Retinal pigment epithelial cell (primary cell): ENCODE measurements at regions not wholly inside any gene's neighbourhood (a gene's known extent, or its start where the extent isn't known, plus 50 kb on each side); places are given as distances from the start of the nearest gene placed in this dataset.

ENCODE experiments used
- DNase-seq: peaks from one replicate; pipeline ENCODE4 v3.0.0-alpha.2; 2010; ENCODE audit warnings: low read depth
- H3K4me3 ChIP-seq: 2 replicates; pipeline ENCODE4 v1.5.1; 2011; ENCODE audit warnings: mild to moderate bottlenecking, low read length, control low read depth, moderate library complexity
- TF ChIP-seq, protein P1 (sequence below): conservative IDR thresholded peaks from 2 replicates; pipeline ENCODE4 v1.5.1; 2011; ENCODE audit warnings: low read depth, low read length, control low read depth, inconsistent platforms

DNA sequence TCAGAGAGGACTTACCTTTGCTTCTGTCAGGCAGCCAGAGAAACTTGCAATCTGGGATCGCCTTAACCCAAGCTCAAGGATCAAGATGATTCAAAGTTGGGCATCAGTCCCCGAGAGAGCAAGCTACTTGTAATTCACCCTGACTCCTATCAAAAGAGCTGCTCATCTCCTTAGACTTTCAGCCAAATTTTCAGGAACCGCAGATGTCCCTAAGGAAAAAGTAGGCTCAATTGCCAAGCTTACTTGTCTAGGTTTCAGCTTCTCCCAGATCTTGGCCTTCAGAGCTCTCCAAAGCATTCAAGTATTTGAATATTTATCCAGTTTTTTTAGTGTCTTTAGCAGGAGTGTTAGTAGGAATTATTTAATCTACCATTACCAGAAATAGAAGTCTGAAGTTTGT is 434.1 kb upstream of the MMS22L start:
- DNase-seq: no peak
- no peak overlapping the region for H3K4me3 ChIP-seq
- TF ChIP-seq, protein P1, sequence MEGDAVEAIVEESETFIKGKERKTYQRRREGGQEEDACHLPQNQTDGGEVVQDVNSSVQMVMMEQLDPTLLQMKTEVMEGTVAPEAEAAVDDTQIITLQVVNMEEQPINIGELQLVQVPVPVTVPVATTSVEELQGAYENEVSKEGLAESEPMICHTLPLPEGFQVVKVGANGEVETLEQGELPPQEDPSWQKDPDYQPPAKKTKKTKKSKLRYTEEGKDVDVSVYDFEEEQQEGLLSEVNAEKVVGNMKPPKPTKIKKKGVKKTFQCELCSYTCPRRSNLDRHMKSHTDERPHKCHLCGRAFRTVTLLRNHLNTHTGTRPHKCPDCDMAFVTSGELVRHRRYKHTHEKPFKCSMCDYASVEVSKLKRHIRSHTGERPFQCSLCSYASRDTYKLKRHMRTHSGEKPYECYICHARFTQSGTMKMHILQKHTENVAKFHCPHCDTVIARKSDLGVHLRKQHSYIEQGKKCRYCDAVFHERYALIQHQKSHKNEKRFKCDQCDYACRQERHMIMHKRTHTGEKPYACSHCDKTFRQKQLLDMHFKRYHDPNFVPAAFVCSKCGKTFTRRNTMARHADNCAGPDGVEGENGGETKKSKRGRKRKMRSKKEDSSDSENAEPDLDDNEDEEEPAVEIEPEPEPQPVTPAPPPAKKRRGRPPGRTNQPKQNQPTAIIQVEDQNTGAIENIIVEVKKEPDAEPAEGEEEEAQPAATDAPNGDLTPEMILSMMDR: no peak

DNA sequence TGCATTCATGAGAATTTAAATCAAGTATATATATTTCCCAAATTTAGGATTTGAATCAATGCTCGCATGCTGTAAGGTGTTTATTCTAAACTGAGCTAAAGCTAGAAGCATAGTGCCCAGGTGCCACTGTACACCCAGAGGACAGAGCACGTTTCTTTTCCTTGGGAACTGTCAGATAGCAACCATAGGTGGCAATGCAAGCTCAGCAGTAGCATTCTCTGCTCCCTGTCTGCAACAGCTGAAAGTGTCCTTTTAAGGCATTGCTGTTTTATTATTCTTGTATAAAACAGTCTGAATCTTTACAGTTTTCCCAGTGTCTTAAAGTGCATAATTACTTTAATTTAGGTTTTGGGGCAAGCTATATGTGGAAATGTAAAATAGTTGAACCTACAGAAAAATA is 443.4 kb upstream of the MMS22L start:
- no peak overlapping the region for H3K4me3 ChIP-seq
- TF ChIP-seq, protein P1: no peak
- no peak for DNase-seq

DNA sequence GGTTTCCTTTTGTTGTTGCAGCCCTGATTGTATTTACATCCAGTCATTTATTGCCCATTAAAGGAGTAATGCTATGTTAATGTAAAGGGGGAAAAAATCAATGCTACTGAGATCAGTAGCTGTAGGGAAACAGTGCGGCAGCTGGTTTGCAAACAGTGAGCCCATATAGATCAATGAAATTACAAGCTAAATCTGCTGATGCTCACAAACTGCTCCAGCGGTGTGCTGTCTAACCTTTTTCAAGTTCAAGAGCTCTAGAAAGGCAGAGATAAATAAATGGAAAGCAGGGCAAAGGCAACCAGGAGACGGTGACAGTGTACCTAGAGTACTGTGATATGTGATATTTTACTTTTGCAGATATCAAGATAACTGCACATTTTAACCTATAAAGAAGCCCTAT is 449.0 kb upstream of the MMS22L start:
- no peak overlapping the region for H3K4me3 ChIP-seq
- DNase-seq: no peak
- TF ChIP-seq, protein P1: no peak

DNA sequence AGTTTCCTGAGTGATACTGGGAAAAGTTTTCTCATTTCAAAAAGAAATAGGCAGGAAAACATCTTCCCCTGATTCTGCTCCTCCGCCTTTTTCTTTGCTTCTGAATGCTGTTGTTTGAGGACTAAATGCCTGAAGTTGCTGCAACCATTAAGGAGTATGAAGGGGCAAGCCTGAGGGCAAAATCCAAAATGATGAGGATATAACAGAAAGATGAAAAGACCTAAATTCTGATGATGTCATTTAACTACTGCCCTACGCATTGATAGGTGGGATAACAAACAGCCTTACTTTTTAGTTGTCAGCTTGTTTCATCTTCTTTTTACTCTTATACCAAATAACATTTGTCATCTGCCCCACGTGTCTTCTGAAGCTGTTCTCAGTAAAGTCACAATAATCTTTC is 474.6 kb upstream of the MMS22L start:
- no peak for DNase-seq
- TF ChIP-seq, protein P1: no peak
- H3K4me3 ChIP-seq: no peak overlapping the region

DNA sequence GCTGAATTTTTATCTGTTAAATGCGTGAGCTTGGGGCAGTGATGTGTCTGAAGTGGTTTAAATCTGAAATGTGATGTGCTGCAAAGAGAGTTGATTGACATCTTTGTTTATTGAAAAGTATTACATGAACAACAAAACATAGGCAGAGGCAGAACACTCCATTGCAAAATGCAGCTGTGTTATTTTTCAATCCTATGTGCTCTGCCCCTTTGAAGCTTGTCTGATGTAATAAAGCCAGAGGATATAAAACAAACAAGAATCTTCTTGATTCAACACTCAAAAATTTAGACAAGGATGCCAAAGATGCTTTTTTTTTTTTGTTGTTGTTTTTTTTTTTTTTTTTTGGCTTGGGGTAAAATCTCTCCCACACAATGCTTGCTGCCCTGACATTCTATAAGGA is 482.4 kb upstream of the MMS22L start:
- TF ChIP-seq, protein P1: no peak
- DNase-seq: no peak
- H3K4me3 ChIP-seq: no peak overlapping the region

DNA sequence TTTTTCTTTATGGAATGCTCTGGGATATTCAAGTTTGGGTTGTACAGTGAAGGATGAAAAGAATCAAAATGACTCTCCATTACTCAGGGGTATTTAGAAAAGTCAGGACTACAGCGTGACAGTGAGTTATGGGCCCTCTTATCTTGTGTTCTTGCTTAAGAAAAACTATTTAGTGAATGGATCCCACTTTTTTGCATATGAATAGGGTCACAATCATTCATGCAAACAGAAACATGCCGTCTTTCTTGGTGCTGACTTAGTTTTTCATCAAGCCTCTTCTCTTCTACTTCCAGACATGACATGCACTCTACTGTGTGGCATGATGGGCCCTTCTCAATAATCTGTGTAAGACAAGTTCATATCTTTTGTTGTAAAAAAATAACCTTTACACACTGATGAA is 488.4 kb upstream of the MMS22L start:
- H3K4me3 ChIP-seq: no peak overlapping the region
- TF ChIP-seq, protein P1: no peak
- no peak for DNase-seq

DNA sequence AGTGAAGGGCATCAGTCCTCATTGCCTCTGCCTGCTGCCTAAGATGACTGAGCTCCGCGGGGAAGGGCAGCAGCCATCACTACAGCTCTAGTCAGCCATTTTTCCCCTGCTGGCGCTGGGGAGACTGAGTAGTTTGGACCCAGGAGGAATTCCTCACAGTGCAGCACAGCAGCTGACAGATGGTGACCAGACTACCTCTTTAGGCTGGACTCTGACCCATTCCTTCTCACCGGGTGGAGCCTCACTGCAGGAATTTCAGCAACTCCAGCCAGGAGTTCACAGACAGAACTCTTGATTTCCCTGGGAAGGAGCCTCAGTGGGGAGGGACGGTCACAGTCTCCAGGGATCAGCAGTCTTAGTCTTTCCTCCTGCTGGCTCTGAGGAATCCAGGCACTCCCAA is 492.0 kb upstream of the MMS22L start:
- no peak overlapping the region for H3K4me3 ChIP-seq
- DNase-seq: no peak
- TF ChIP-seq, protein P1: no peak
